Ascending aorta (tissue), 2 donors: ENCODE measurements at regions not wholly inside any gene's neighbourhood (a gene's known extent, or its start where the extent isn't known, plus 50 kb on each side); places are given as distances from the start of the nearest gene placed in this dataset.
A peak's percentile ranks its signal among the peaks of the same experiment; 100 is the strongest.

Source experiments
- DNase-seq, 2 donors: peaks; one replicate each; pipeline ENCODE4 v3.0.0-alpha.2; 2019; ENCODE audit warnings: low spot score in 2 of 2
- H3K27ac ChIP-seq, 2 donors: fragments of 200-600 bp; sonication (generic); one replicate each; pipeline ENCODE4 v1.5.1; 2016 to 2017; ENCODE audit warnings: mild to moderate bottlenecking in 1 of 2
- H3K27me3 ChIP-seq: fragments of 200-600 bp; sonication (generic); one replicate; pipeline ENCODE4 v1.5.1; 2017
- H3K36me3 ChIP-seq, 2 donors: fragments of 200-600 bp; sonication (generic); one replicate each; pipeline ENCODE4 v1.5.1; 2016
- H3K4me1 ChIP-seq, 2 donors: fragments of 200-600 bp; sonication (generic); one replicate each; pipeline ENCODE4 v1.5.1; 2016 to 2017; ENCODE audit warnings: mild to moderate bottlenecking in 1 of 2
- H3K4me3 ChIP-seq, 2 donors: fragments of 200-600 bp; sonication (generic); one replicate each; pipeline ENCODE4 v1.5.1; 2016 to 2017; ENCODE audit warnings: mild to moderate bottlenecking in 1 of 2
- H3K9me3 ChIP-seq, 2 donors: fragments of 200-600 bp; sonication (generic); one replicate each; pipeline ENCODE4 v1.5.1; 2016
- intact Hi-C: fragments of 100-400 bp; cut with DNase I; formaldehyde crosslinking; loops from one replicate; pipeline ENCODE4 v1.15.1; 2023
- TF ChIP-seq, protein P1 (sequence below), 3 experiments: fragments of 200-600 bp in 2 of 3; fragments of 450-650 bp in 1 of 3; sonication (generic) in 2 of 3; IDR thresholded peaks; one replicate each; pipeline ENCODE4 v1.5.1; 2016 to 2019; ENCODE audit warnings: antibody characterized with exemption in 3 of 3, mild to moderate bottlenecking in 1 of 3, moderate library complexity in 1 of 3

DNA sequence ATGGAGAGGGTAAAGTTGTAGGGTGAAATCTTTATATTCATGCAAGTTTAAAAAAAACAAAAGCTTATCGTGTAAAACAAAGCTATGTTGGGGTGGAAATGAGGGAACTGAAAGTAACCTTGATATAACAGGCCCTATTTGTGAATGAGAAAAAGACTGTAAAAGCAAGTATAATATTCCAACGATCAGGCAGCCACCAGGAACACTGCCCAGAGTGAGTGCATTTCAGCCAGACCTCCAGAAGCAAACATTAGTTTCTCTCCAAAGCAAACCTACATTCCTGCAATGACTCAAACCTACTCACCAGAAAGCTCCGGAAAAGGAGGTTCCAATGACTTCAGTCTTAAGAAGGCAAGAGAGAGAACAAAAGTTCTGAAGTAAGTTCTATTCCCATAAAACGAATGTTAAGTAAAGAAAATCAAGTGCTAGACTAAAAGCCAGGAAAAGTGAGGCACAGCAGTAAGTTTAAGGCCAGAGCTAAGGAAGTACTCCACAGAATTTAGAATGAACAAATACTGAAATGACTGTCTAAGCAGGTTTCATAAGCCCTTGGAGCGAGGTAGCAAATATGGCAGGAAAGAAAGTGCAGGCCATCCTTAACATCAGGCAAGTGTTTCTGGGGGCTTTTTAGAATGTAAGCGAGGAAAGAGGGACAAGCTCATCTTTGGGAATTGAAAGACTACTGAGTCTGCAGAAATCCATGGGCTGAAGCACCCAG is 493.1 kb downstream of the XPNPEP1 start:
- H3K4me1 ChIP-seq, result peaks cover 0 to 12% of the 10 kb centered on the region in 2 donors
- intact Hi-C loops, result loop anchor here (10.0 kb wide), 1 partner anchor 425 kb away; no protein-coding TSS in a partner anchor
- DNase-seq, result peak in 1 of 2 donors; percentile 65
- peak overlapping the region; percentile 89 to 90 for H3K27ac ChIP-seq
- no peaks in the 10 kb centered on the region for H3K36me3 ChIP-seq
- no peaks in the 10 kb centered on the region for H3K9me3 ChIP-seq
- H3K27me3 ChIP-seq, result no peaks in the 10 kb centered on the region
- TF ChIP-seq, protein P1, sequence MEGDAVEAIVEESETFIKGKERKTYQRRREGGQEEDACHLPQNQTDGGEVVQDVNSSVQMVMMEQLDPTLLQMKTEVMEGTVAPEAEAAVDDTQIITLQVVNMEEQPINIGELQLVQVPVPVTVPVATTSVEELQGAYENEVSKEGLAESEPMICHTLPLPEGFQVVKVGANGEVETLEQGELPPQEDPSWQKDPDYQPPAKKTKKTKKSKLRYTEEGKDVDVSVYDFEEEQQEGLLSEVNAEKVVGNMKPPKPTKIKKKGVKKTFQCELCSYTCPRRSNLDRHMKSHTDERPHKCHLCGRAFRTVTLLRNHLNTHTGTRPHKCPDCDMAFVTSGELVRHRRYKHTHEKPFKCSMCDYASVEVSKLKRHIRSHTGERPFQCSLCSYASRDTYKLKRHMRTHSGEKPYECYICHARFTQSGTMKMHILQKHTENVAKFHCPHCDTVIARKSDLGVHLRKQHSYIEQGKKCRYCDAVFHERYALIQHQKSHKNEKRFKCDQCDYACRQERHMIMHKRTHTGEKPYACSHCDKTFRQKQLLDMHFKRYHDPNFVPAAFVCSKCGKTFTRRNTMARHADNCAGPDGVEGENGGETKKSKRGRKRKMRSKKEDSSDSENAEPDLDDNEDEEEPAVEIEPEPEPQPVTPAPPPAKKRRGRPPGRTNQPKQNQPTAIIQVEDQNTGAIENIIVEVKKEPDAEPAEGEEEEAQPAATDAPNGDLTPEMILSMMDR (IDR thresholded peaks at IDR 0.05), result no peak
- peak overlapping the region in 1 of 2 donors; percentile 14 for H3K4me3 ChIP-seq

DNA sequence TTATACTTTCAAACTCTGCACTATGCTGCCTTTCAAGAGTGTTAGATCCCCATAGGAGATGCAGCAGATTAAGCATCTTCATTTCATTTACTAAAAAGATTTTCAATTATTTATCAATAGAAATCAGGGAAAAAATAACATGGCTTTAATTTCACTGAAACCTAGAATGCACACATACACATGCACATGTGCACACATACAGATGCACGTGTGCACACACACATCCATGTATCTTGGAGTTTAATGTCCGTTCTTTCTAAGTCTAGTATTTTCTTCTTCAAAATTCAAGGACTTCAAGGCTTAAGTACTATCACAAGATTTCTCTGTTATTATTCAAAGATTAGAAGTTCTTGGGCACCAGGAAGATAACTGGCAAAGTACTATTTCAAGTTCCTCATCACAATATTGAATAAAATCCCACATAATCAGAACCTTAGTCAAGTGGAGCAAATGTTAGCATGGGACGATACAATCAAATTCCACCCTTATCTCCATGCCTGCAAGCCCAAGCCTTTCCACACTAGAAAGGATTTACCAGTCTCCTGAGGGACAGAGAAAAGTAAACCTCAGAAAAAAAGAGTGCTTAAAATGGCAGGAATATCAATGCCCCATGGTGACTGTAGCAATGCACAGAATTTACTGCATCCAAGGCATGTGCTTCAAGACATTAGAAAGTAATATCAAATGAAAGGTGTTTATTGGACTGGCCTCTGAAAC is 494.4 kb downstream of the XPNPEP1 start:
- Histone ChIP-seq H3K27me3 (no peaks in the 10 kb centered on the region), H3K4me3 (no peak overlapping the region), H3K9me3 (no peaks in the 10 kb centered on the region), H3K36me3 (no peaks in the 10 kb centered on the region), H3K27ac (peak overlapping the region in 1 of 2 donors; percentile 89), H3K4me1 (peaks cover 0 to 12% of the 10 kb centered on the region in 2 donors)
- DNase-seq, result no peak
- TF ChIP-seq, protein P1 (IDR thresholded peaks at IDR 0.05), result no peak
- intact Hi-C loops, result no loop called here

DNA sequence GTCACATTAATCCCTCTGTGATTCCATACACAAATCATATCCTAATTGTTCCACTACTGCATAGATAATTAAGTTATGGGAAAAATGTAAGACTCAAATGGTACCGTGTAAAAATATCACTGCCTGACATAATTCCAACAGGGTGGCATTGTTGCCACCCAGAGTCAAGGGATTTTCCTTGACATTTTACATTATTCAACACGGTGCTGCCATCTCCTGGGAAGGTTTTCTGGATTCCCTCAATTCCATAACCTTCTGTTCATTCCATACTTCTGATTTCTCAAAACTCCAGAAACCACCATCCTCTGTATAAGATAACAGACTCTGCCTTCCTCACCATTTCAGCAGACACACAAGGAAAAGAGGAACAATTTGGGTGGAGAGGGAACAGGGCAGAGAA is 495.9 kb downstream of the XPNPEP1 start:
- intact Hi-C loops, result no loop called here
- Histone ChIP-seq H3K27ac (no peak overlapping the region), H3K4me1 (peaks cover 0 to 12% of the 10 kb centered on the region in 2 donors), H3K9me3 (no peaks in the 10 kb centered on the region), H3K4me3 (no peak overlapping the region), H3K36me3 (no peaks in the 10 kb centered on the region), H3K27me3 (no peaks in the 10 kb centered on the region)
- TF ChIP-seq, protein P1 (IDR thresholded peaks at IDR 0.05), result no peak
- DNase-seq, result no peak

DNA sequence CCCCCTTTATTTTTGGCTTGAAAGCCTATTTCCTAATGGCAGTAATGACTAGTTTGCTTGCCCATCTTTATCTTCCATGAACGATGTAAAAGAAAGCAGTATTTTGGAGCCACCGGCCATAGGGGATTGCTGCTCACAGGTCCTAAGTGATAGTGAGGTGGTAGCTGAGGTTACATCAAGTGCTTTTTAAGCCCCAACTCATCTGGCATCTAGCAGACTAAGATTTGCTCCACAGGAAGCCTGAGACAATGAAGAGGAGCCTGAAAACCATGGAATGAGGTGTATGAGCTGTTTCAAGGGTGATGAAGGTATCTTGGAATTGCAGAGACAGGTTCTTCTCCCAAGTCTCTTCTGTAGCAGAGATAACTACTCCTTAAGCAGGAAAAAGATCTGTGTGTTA is 496.3 kb downstream of the XPNPEP1 start:
- H3K4me1 ChIP-seq, result peaks cover 0 to 12% of the 10 kb centered on the region in 2 donors
- no peak for DNase-seq
- H3K36me3 ChIP-seq, result no peaks in the 10 kb centered on the region
- TF ChIP-seq, protein P1 (IDR thresholded peaks at IDR 0.05), result no peak
- intact Hi-C loops, result no loop called here
- no peaks in the 10 kb centered on the region for H3K9me3 ChIP-seq
- no peaks in the 10 kb centered on the region for H3K27me3 ChIP-seq
- H3K4me3 ChIP-seq, result no peak overlapping the region
- no peak overlapping the region for H3K27ac ChIP-seq

DNA sequence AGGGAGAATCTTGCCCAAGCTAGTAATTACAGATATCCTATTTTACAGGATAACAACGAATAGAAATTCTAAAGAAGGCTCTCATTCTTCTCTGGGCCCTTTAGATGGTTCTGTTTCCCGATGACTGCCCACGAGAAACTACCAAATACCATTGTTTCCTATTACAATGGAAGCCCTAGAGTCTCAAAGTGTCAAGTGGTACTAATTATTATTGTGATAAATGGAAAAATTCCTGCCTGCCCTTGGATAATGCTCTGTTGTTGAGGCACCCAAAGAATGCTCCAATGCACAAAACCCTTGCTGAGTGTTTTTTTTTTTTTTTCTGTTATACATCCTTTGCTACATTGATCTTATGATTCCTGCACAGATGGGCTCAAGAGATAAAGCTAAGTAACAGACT is 504.5 kb downstream of the XPNPEP1 start:
- H3K4me3 ChIP-seq, result no peak overlapping the region
- H3K27me3 ChIP-seq, result no peaks in the 10 kb centered on the region
- TF ChIP-seq, protein P1 (IDR thresholded peaks at IDR 0.05), result no peak
- H3K27ac ChIP-seq, result no peak overlapping the region
- H3K4me1 ChIP-seq, result no peaks in the 10 kb centered on the region
- intact Hi-C loops, result no loop called here
- no peak for DNase-seq
- no peaks in the 10 kb centered on the region for H3K36me3 ChIP-seq
- H3K9me3 ChIP-seq, result no peaks in the 10 kb centered on the region
